K562 (cell line): ENCODE measurements at regions not wholly inside any gene's neighbourhood (a gene's known extent, or its start where the extent isn't known, plus 50 kb on each side); places are given as distances from the start of the nearest gene placed in this dataset.

Source experiments
- ATAC-seq: fragments of 200-7000 bp; cut with Tn5 transposase; 3 replicates; pipeline ENCODE4 v1.9.1; 2020; ENCODE audit warnings: moderate library complexity
- BruUV-seq: library from RNA; stranded (reverse); fragments of 400-500 nt; replicated peaks from 2 replicates; lab custom pipeline; 2021; lab: Mats Ljungman, UMichigan
- CTCF ChIA-PET: fragments of 300-600 bp; formaldehyde crosslinking; extraction: SDS; loops from one replicate; lab custom pipeline; 2021; ENCODE audit warnings: low intra/inter-chr PET ratio; lab: Yijun Ruan, JAX
- POLR2A ChIA-PET: fragments of 300-600, 350-650 bp; sonication (Branson Sonifier 250); formaldehyde crosslinking; extraction: SDS; loops from one replicate; lab custom pipeline; 2021; ENCODE audit warnings: antibody characterized with exemption, inconsistent platforms; lab: Yijun Ruan, JAX
- DNase-seq, 4 experiments: peaks; one replicate each; pipeline versions ENCODE4 v3.0.0 to v3.0.0-alpha.2; 2011 to 2018; ENCODE audit warnings: low spot score in 3 of 4, mixed read lengths in 3 of 4; ENCODE audit errors: extremely low read depth in 1 of 4
- FAIRE-seq: peaks from 2 replicates; lab custom pipeline; 2011; peaks lifted over from hg19 to GRCh38; lab: Jason Lieb, UNC
- H2AFZ ChIP-seq: 2 replicates; pipeline ENCODE4 v1.6.0; 2011; ENCODE audit warnings: low read depth, low read length, control low read depth, inconsistent platforms
- H3K27ac ChIP-seq: fragments of 200-600 bp; 3 replicates; pipeline ENCODE4 v1.8.0; 2011; ENCODE audit warnings: low read depth, mild to moderate bottlenecking, control low read depth, inconsistent platforms, low read length, moderate library complexity, mixed read lengths; ENCODE audit errors: extremely low read depth
- H3K27me3 ChIP-seq, 2 experiments: fragments of 300-600 bp in 1 of 2; 2 replicates in 1 of 2; 3 replicates in 1 of 2; pipeline versions ENCODE4 v1.6.0 to v1.8.0; 2011; ENCODE audit warnings: inconsistent platforms in 2 of 2, low read length in 2 of 2, mild to moderate bottlenecking in 1 of 2, mixed read lengths in 1 of 2, moderate library complexity in 1 of 2; ENCODE audit not compliant: control insufficient read depth in 2 of 2, insufficient read depth in 2 of 2
- H3K36me3 ChIP-seq: fragments of 300-600 bp; 3 replicates; pipeline ENCODE4 v1.8.0; 2011; ENCODE audit warnings: mild to moderate bottlenecking, low read length, inconsistent platforms; ENCODE audit not compliant: control insufficient read depth, insufficient read depth
- H3K4me1 ChIP-seq, 2 experiments: fragments of 200-600 bp in 1 of 2; replicated peaks in 1 of 2; 2 replicates in 1 of 2; 3 replicates in 1 of 2; pipeline versions ENCODE4 v1.5.1 to v1.8.0; 2011; ENCODE audit warnings: inconsistent platforms in 2 of 2, low read length in 2 of 2, mild to moderate bottlenecking in 1 of 2, mixed read lengths in 1 of 2, moderate library complexity in 1 of 2; ENCODE audit not compliant: control insufficient read depth in 2 of 2, insufficient read depth in 2 of 2
- H3K4me2 ChIP-seq: 2 replicates; pipeline ENCODE4 v1.6.1; 2011; ENCODE audit warnings: low read length, control low read depth, inconsistent platforms, mixed read lengths; ENCODE audit not compliant: insufficient read depth
- H3K4me3 ChIP-seq: fragments of 200-600 bp; sonication (generic), shearing (Covaris generic); 2 replicates; pipeline ENCODE4 v1.5.1; 2016; ENCODE audit warnings: control low read depth, inconsistent platforms
- H3K79me2 ChIP-seq: fragments of 200-600 bp; 3 replicates; pipeline ENCODE4 v1.8.0; 2011; ENCODE audit warnings: low read length, inconsistent platforms; ENCODE audit not compliant: control insufficient read depth, insufficient read depth
- H3K9ac ChIP-seq, 2 experiments: 2 replicates each; pipeline versions ENCODE4 v1.6.0 to v1.6.1; 2011; ENCODE audit warnings: low read depth in 2 of 2, low read length in 2 of 2, control low read depth in 1 of 2, inconsistent platforms in 1 of 2, mild to moderate bottlenecking in 1 of 2, mixed read lengths in 1 of 2; ENCODE audit not compliant: insufficient read depth in 1 of 2
- H3K9me1 ChIP-seq: one replicate; pipeline ENCODE4 v1.6.0; 2011; ENCODE audit warnings: inconsistent platforms, mild to moderate bottlenecking, low read length, moderate library complexity; ENCODE audit not compliant: control insufficient read depth, insufficient read depth
- H3K9me3 ChIP-seq: replicated peaks from 2 replicates; pipeline ENCODE4 v1.5.1; 2011; ENCODE audit warnings: low read depth, low read length, inconsistent platforms; ENCODE audit not compliant: control insufficient read depth, insufficient read depth
- H4K20me1 ChIP-seq: replicated peaks from 2 replicates; pipeline ENCODE4 v1.6.1; 2011; ENCODE audit warnings: low read length, inconsistent platforms, mixed read lengths; ENCODE audit not compliant: control insufficient read depth, insufficient read depth
- ADNP ChIP-seq: fragments of 200-800 bp; sonication (Bioruptor generic); IDR thresholded peaks from 2 replicates; pipeline ENCODE4 v1.6.1; 2016; ENCODE audit warnings: missing genetic modification characterization, missing compliant biosample characterization
- BRCA1 ChIP-seq, 2 experiments: fragments of 450-650 bp in 1 of 2; sonication (generic) in 1 of 2; formaldehyde crosslinking in 1 of 2; IDR thresholded peaks; 2 replicates each; pipeline versions ENCODE4 v1.5.0 to v1.6.1; 2017 to 2020; ENCODE audit warnings: mild to moderate bottlenecking in 1 of 2, missing genetic modification reagents in 1 of 2
- ELF2 ChIP-seq: fragments of 250-450 bp; sonication (Bioruptor Pico); IDR thresholded peaks from 2 replicates; pipeline ENCODE4 v1.5.0; 2021; ENCODE audit warnings: mild to moderate bottlenecking
- JUND ChIP-seq, 2 experiments: IDR thresholded peaks; 2 replicates in 1 of 2; 3 replicates in 1 of 2; pipeline ENCODE4 v1.6.1; 2011; ENCODE audit warnings: borderline replicate concordance in 2 of 2, low read depth in 2 of 2, low read length in 2 of 2, improper control_type of control experiment in 1 of 2, missing biosample characterization in 1 of 2, missing genetic modification characterization in 1 of 2, missing genetic modification reagents in 1 of 2
- SUPT5H ChIP-seq: fragments of 450-650 bp; IDR thresholded peaks from 2 replicates; pipeline ENCODE4 v1.6.1; 2016
- TFE3 ChIP-seq: fragments of 450-650 bp; formaldehyde crosslinking; IDR thresholded peaks from 2 replicates; pipeline ENCODE4 v1.4.0; 2020; ENCODE audit warnings: mild to moderate bottlenecking, mixed read lengths
- ZBTB40 ChIP-seq, 2 experiments: fragments of 450-650 bp in 1 of 2; sonication (generic) in 1 of 2; formaldehyde crosslinking in 1 of 2; IDR thresholded peaks; 2 replicates each; pipeline versions ENCODE4 v1.7.1 to v1.9.0; 2016 to 2022; ENCODE audit warnings: inconsistent platforms in 1 of 2, mild to moderate bottlenecking in 1 of 2, missing genetic modification reagents in 1 of 2
- ZFP30 ChIP-seq: fragments of 250-450 bp; sonication (Bioruptor Pico); IDR thresholded peaks from 2 replicates; pipeline ENCODE4 v1.8.0; 2022; ENCODE audit warnings: moderate library complexity, mild to moderate bottlenecking, inconsistent platforms, borderline replicate concordance
- ZNF197 ChIP-seq: fragments of 200-800 bp; sonication (Bioruptor generic); IDR thresholded peaks from 2 replicates; pipeline ENCODE4 v1.6.1; 2016; ENCODE audit warnings: low read depth, missing genetic modification characterization, missing compliant biosample characterization
- ZNF324 ChIP-seq: fragments of 250-450 bp; sonication (Bioruptor Pico); IDR thresholded peaks from 2 replicates; pipeline ENCODE4 v1.4.0; 2020; ENCODE audit warnings: mild to moderate bottlenecking
- WGBS: fragments of 100-300 bp; shearing (Covaris generic); methylation state at CpG from one replicate; pipeline ENCODE4 v1.1.6; 2016; ENCODE audit warnings: low coverage, mixed read lengths; ENCODE audit not compliant: insufficient coverage; ENCODE audit errors: missing lambda C conversion rate; 5-methylcytosine and 5-hydroxymethylcytosine counted together
- in situ Hi-C: fragments of 300-500 bp; cut with MboI; formaldehyde crosslinking; loops from 4 replicates; pipeline ENCODE4 v1.15.0; 2018; ENCODE audit warnings: inconsistent platforms, mixed read lengths
- intact Hi-C: fragments of 100-400 bp; cut with micrococcal nuclease; formaldehyde crosslinking; loops from 2 replicates; pipeline ENCODE4 v1.14.2; 2022

DNA sequence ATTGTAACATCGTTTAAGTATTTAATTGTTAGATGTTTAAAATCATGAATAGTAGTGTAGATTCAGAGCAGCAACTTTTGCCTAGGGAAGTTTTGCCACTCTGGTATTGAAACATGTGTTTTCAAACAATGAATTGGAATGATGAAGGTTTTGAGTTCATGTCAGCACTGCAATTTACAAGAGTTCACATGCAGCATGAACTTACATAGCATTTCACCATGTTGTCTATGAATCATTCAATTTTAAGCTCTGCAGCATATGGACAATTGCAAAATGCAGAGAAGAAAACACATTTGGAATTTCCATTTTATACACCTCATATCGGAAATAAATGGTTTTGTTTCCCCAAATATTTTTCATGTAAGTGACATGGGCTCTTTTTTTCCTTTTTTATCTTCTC is 170.7 kb upstream of the CDKN3 start:
- H3K36me3 ChIP-seq = no peaks in the 10 kb centered on the region
- no peaks in the 10 kb centered on the region for H3K79me2 ChIP-seq
- ATAC-seq (no peak), FAIRE-seq (no peak), DNase-seq (no peak)
- H3K9me1 ChIP-seq = no peaks in the 10 kb centered on the region
- 0% methylated on average over 2 of the region's 2 CpGs for WGBS
- H3K4me3 ChIP-seq = no peak overlapping the region
- no peaks in the 10 kb centered on the region for H3K27me3 ChIP-seq
- no peak overlapping the region for H3K4me2 ChIP-seq
- POLR2A ChIA-PET = no interaction called here
- H4K20me1 ChIP-seq = no peaks in the 10 kb centered on the region
- no peak overlapping the region for H3K27ac ChIP-seq
- no peaks in the 10 kb centered on the region for H3K4me1 ChIP-seq
- in situ Hi-C loops (no loop called here), intact Hi-C loops (no loop called here)
- CTCF ChIA-PET = no interaction called here
- no peak overlapping the region for H2AFZ ChIP-seq
- H3K9me3 ChIP-seq = no peaks in the 10 kb centered on the region
- H3K9ac ChIP-seq = no peak overlapping the region
- BruUV-seq = no TSS peak
- no peak for TF ChIP-seq ZNF197 (CRISPR knock-in tag)
- no peak for TF ChIP-seq ZBTB40 (IDR thresholded peaks at IDR 0.05)
- no peak for TF ChIP-seq ZBTB40 (CRISPR knock-in tag; IDR thresholded peaks at IDR 0.05)
- no peak for TF ChIP-seq ELF2 (CRISPR knock-in tag)
- no peak for TF ChIP-seq BRCA1 (IDR thresholded peaks at IDR 0.05)
- TF ChIP-seq BRCA1 (CRISPR knock-in tag; IDR thresholded peaks at IDR 0.05) = no peak
- TF ChIP-seq SUPT5H = no peak
- TF ChIP-seq TFE3 (CRISPR knock-in tag) = no peak
- TF ChIP-seq ZNF324 (CRISPR knock-in tag) = no peak
- TF ChIP-seq ZFP30 (CRISPR knock-in tag) = no peak
- TF ChIP-seq JUND (IDR thresholded peaks at IDR 0.05; ENCODE audit: borderline replicate concordance, low read depth, low read length) = no peak
- no peak for TF ChIP-seq JUND (tag; IDR thresholded peaks at IDR 0.05; ENCODE audit: borderline replicate concordance, low read depth, low read length)
- TF ChIP-seq ADNP (tag) = no peak
